Common myeloid progenitor, CD34-positive (primary cell): ENCODE measurements at regions not wholly inside any gene's neighbourhood (a gene's known extent, or its start where the extent isn't known, plus 50 kb on each side); places are given as distances from the start of the nearest gene placed in this dataset.

Experiments
- CTCF ChIA-PET: fragments of 350-600 bp; sonication (Branson Sonifier 250); formaldehyde crosslinking; loops from one replicate; lab custom pipeline; 2021; ENCODE audit warnings: antibody characterized with exemption; lab: Charles Lee
- POLR2A ChIA-PET: fragments of 350-600 bp; sonication (Branson Sonifier 250); formaldehyde crosslinking; loops from one replicate; lab custom pipeline; 2021; ENCODE audit warnings: antibody characterized with exemption; lab: Charles Lee
- DNase-seq, 3 donors: peaks; one replicate each; pipeline versions ENCODE4 v3.0.0 to v3.0.0-alpha.2; 2013
- H3K27ac ChIP-seq, 2 experiments: 1 replicate in 1 of 2; 2 replicates in 1 of 2; pipeline ENCODE4 v1.7.0; 2013; ENCODE audit warnings: inconsistent platforms in 2 of 2, low read length in 2 of 2, mild to moderate bottlenecking in 2 of 2, low read depth in 1 of 2, moderate library complexity in 1 of 2; ENCODE audit not compliant: severe bottlenecking in 2 of 2, insufficient read depth in 1 of 2, poor library complexity in 1 of 2
- H3K27me3 ChIP-seq, 5 experiments: replicated peaks in 2 of 5; 1 replicate in 3 of 5; 2 replicates in 2 of 5; pipeline versions ENCODE4 v1.6.1 to v1.7.0; 2013; ENCODE audit warnings: low read length in 4 of 5, mild to moderate bottlenecking in 2 of 5, moderate library complexity in 2 of 5, inconsistent platforms in 1 of 5; ENCODE audit not compliant: insufficient read depth in 5 of 5, control insufficient read depth in 4 of 5
- H3K36me3 ChIP-seq, 4 experiments: 1 replicate in 2 of 4; 2 replicates in 2 of 4; pipeline versions ENCODE4 v1.6.1 to v1.7.0; 2013; ENCODE audit warnings: low read length in 3 of 4, control low read depth in 1 of 4, mild to moderate bottlenecking in 1 of 4; ENCODE audit not compliant: control insufficient read depth in 4 of 4, insufficient read depth in 4 of 4
- H3K4me1 ChIP-seq, 4 experiments: 1 replicate in 3 of 4; 2 replicates in 1 of 4; pipeline versions ENCODE4 v1.6.1 to v1.7.1; 2013; ENCODE audit warnings: low read length in 3 of 4, mild to moderate bottlenecking in 3 of 4, control low read depth in 1 of 4, inconsistent platforms in 1 of 4, moderate library complexity in 1 of 4; ENCODE audit not compliant: control insufficient read depth in 4 of 4, insufficient read depth in 4 of 4; ENCODE audit errors: control extremely low read depth in 1 of 4
- H3K4me3 ChIP-seq, 7 experiments: 1 replicate in 4 of 7; 2 replicates in 3 of 7; pipeline versions ENCODE4 v1.5.1 to v1.7.0; 2013; ENCODE audit warnings: mild to moderate bottlenecking in 7 of 7, low read length in 6 of 7, moderate library complexity in 6 of 7, inconsistent platforms in 2 of 7, low read depth in 2 of 7, control low read depth in 1 of 7; ENCODE audit not compliant: insufficient read depth in 4 of 7, control insufficient read depth in 1 of 7; ENCODE audit errors: extremely low read depth in 1 of 7
- H3K9me3 ChIP-seq, 5 experiments: 1 replicate in 4 of 5; 2 replicates in 1 of 5; pipeline versions ENCODE4 v1.6.1 to v1.7.1; 2013; ENCODE audit warnings: low read length in 4 of 5, mild to moderate bottlenecking in 2 of 5, inconsistent platforms in 1 of 5, low read depth in 1 of 5, moderate library complexity in 1 of 5; ENCODE audit not compliant: control insufficient read depth in 4 of 5, insufficient read depth in 2 of 5; ENCODE audit errors: control extremely low read depth in 1 of 5
- WGBS: methylation state at CpG from one replicate; pipeline ENCODE4 v1.1.5; 2013; ENCODE audit not compliant: insufficient coverage; 5-methylcytosine and 5-hydroxymethylcytosine counted together

- no peaks in the 10 kb centered on the region for H3K36me3 ChIP-seq
- no peaks in the 10 kb centered on the region for H3K27me3 ChIP-seq
- H3K27ac ChIP-seq, result no peak overlapping the region
- no peak for DNase-seq
- H3K4me3 ChIP-seq, result no peak overlapping the region
- CTCF ChIA-PET, result no interaction called here
- H3K4me1 ChIP-seq, result no peaks in the 10 kb centered on the region
- POLR2A ChIA-PET, result no interaction called here
- 86% methylated on average over 1 of the region's 4 CpGs for WGBS
- no peaks in the 10 kb centered on the region for H3K9me3 ChIP-seq
Measured at GRCh38 chr6:50467931-50468330, 245.4 kb upstream of the TFAP2D start.

DNA sequence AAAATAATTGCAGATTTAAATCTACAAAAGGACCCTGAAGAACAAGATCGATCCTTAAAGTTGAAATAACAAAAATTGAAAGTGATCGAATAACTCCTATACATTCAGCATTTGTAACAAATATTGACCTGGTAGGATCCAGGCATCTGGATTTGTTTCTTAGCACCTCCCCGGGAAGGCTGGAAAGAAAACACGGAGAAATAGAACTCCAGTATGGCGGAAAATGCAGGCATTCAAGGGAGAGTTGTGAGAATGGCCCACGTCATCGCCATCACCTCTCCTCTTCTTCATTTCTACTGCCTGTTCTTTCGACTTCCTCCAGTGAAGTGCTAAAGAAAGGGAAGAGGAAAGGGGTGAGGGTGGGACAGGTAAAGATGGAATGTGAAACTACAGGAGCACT lies 242.3 kb upstream of the TFAP2D start:
- Histone ChIP-seq H3K9me3 (no peaks in the 10 kb centered on the region), H3K4me3 (no peak overlapping the region), H3K4me1 (no peaks in the 10 kb centered on the region), H3K36me3 (no peaks in the 10 kb centered on the region), H3K27ac (no peak overlapping the region), H3K27me3 (no peaks in the 10 kb centered on the region)
- 90% methylated on average over 3 of the region's 8 CpGs for WGBS
- POLR2A ChIA-PET, result no interaction called here
- no peak for DNase-seq
- CTCF ChIA-PET, result no interaction called here

DNA sequence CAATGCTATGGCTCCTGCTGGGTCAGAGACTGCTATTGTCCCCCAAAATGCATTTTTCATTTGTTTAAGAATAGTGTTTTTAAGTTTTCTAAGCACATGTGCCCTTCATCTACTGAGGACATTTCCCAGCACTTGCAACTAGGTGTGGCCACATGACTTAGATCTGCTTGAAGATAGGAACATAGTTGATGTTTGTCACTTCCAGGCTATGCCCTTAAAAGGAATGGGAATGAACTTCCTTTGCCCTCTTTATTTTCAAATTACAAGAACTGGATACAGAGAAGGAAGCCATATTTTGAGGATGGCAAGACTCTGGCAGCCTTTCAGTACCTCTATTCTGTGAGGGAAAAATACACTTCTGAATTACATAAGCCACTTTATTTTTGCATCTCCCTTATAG lies 203.0 kb upstream of the TFAP2D start:
- ChIA-PET POLR2A (no interaction called here), CTCF (no interaction called here)
- Histone ChIP-seq H3K9me3 (no peaks in the 10 kb centered on the region), H3K27me3 (no peaks in the 10 kb centered on the region), H3K4me3 (no peak overlapping the region), H3K4me1 (no peaks in the 10 kb centered on the region), H3K36me3 (no peaks in the 10 kb centered on the region), H3K27ac (no peak overlapping the region)
- no peak for DNase-seq

DNA sequence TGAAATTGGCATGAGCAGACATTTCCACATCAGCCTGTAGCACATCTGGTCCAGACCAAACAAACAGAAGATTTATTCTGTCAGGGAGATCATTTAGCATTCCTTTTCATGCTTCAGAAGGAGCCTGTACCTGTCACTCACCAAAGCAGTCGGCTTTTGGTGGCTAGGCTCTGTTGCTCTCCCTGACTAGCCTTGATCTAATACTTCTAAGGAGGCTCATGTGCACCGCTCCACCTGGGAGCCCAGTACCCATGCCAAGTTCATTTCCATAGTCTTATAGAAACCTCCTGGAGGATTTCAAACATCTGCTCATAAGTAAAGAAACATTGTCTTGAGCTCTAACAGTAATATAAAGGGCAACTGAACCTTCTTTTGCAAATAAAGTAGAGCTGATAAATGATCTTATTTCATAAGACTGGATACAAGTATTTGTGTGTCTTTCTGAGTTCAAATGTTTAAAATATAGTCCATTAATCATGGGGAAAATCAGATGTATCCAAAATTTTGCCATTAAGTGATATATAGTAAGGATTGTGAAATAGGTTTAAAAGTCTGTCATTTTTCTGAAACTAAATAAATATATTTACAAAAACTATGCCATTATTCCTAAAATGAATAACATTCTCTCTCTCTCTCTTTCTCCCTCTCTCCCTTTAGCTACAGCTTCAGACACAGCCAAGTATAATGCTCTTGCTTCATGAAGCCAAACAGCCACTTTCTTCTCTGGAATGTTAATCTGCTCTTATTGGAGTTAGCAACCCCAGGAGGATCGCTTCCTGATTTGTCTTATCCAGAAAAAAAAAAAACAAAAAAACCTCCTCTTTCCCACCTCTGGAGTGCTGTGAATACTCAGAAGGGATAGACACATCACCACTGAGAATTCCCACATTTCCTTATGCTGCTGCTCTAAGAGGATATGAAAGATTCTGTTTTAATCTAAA lies 192.7 kb upstream of the TFAP2D start:
- 44% methylated on average over 2 of the region's 3 CpGs for WGBS

GRCh38 chr6:50524341-50524740 lies 189.0 kb upstream of the TFAP2D start:
- ChIA-PET POLR2A (interaction anchor here (0.7 kb wide), 1 partner anchor 33 kb away, joined by 3 read pairs; no protein-coding TSS in a partner anchor), CTCF (no interaction called here)
- no peaks in the 10 kb centered on the region for H3K27me3 ChIP-seq
- no peak for DNase-seq
- no peak overlapping the region for H3K4me3 ChIP-seq
- H3K27ac ChIP-seq, result no peak overlapping the region
- no peaks in the 10 kb centered on the region for H3K9me3 ChIP-seq
- no peaks in the 10 kb centered on the region for H3K4me1 ChIP-seq
- H3K36me3 ChIP-seq, result no peaks in the 10 kb centered on the region

More for the DNA sequence above, 192.7 kb upstream of the TFAP2D start:
- ChIA-PET POLR2A (no interaction called here), CTCF (no interaction called here)
- Histone ChIP-seq H3K36me3 (no peaks in the 10 kb centered on the region), H3K9me3 (no peaks in the 10 kb centered on the region), H3K4me1 (no peaks in the 10 kb centered on the region), H3K27ac (no peak overlapping the region), H3K27me3 (no peaks in the 10 kb centered on the region), H3K4me3 (no peak overlapping the region)
- no peak for DNase-seq

DNA sequence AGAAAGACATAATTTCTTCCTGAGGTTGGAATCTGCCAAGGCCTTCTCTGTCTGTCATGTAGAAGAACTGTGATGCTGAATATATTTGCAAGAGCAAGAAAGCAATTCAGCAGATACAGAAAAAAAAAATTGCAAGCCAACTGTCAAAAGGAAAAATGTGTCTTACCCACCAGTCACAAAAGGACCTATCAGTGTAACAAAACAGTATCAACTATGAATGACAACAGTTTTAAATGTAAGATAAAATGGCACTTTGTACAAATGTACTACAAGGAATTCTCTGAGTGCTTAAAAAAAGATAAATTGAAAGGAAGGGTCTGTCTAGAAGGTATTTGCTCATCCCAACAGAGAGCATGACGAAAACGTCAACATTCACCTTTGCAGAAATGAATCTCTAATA lies 185.3 kb upstream of the TFAP2D start:
- WGBS, result 100% methylated on average over 1 of the region's 2 CpGs
- Histone ChIP-seq H3K4me1 (no peaks in the 10 kb centered on the region), H3K27ac (no peak overlapping the region), H3K4me3 (no peak overlapping the region), H3K27me3 (no peaks in the 10 kb centered on the region), H3K9me3 (no peaks in the 10 kb centered on the region), H3K36me3 (no peaks in the 10 kb centered on the region)
- ChIA-PET CTCF (no interaction called here), POLR2A (no interaction called here)
- DNase-seq, result no peak

- POLR2A ChIA-PET, result no interaction called here
- WGBS, result 88% methylated on average over 1 of the region's 1 CpG
- H3K36me3 ChIP-seq, result no peaks in the 10 kb centered on the region
- CTCF ChIA-PET, result no interaction called here
- H3K4me3 ChIP-seq, result no peak overlapping the region
- no peak for DNase-seq
- H3K27ac ChIP-seq, result no peak overlapping the region
- H3K9me3 ChIP-seq, result no peaks in the 10 kb centered on the region
- no peaks in the 10 kb centered on the region for H3K4me1 ChIP-seq
- H3K27me3 ChIP-seq, result no peaks in the 10 kb centered on the region
Measured at GRCh38 chr6:50539447-50539846, 173.9 kb upstream of the TFAP2D start.
